NB4 (cell line): ENCODE measurements at regions not wholly inside any gene's neighbourhood (a gene's known extent, or its start where the extent isn't known, plus 50 kb on each side); places are given as distances from the start of the nearest gene placed in this dataset.

ENCODE experiments used
- POLR2A ChIP-seq: IDR thresholded peaks from 2 replicates; pipeline ENCODE4 v1.6.1; 2011; ENCODE audit warnings: mild to moderate bottlenecking; ENCODE audit not compliant: insufficient read length; ENCODE audit errors: extremely low read depth
- TF ChIP-seq, protein P1 (sequence below): IDR thresholded peaks from one replicate; pipeline ENCODE4 v1.5.1; 2012; ENCODE audit warnings: low read depth, low read length
- TF ChIP-seq, protein P2 (sequence below): IDR thresholded peaks from 2 replicates; pipeline ENCODE4 v1.6.1; 2011; ENCODE audit warnings: low read depth, low read length

DNA sequence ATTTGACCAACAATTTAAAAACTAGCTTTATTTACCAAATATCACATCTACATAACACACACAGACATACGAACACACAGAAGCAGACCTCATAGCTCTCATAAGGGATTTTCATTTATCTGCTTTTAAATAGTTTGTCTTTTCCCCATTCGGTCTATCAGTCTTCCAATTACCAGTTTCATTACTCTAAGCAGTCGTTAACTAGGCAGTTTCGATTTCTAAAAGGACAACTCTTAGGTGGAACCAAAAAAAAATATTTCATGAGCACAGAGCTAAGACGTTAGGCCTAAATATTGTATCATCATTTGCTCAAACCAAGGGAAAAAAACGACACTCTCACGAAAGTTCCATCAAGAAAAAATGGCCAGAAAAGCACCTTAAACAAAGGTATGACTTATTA lies 228.4 kb downstream of the SPANXN1 start:
- TF ChIP-seq, protein P1, sequence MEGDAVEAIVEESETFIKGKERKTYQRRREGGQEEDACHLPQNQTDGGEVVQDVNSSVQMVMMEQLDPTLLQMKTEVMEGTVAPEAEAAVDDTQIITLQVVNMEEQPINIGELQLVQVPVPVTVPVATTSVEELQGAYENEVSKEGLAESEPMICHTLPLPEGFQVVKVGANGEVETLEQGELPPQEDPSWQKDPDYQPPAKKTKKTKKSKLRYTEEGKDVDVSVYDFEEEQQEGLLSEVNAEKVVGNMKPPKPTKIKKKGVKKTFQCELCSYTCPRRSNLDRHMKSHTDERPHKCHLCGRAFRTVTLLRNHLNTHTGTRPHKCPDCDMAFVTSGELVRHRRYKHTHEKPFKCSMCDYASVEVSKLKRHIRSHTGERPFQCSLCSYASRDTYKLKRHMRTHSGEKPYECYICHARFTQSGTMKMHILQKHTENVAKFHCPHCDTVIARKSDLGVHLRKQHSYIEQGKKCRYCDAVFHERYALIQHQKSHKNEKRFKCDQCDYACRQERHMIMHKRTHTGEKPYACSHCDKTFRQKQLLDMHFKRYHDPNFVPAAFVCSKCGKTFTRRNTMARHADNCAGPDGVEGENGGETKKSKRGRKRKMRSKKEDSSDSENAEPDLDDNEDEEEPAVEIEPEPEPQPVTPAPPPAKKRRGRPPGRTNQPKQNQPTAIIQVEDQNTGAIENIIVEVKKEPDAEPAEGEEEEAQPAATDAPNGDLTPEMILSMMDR = no peak
- TF ChIP-seq POLR2A = no peak
- TF ChIP-seq, protein P2, sequence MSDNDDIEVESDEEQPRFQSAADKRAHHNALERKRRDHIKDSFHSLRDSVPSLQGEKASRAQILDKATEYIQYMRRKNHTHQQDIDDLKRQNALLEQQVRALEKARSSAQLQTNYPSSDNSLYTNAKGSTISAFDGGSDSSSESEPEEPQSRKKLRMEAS = no peak
